T-helper 17 cell (primary cell): ENCODE measurements at regions not wholly inside any gene's neighbourhood (a gene's known extent, or its start where the extent isn't known, plus 50 kb on each side); places are given as distances from the start of the nearest gene placed in this dataset.
"Not testable (repeated sequence)": the region's sequence is repeated elsewhere in the genome, so short reads cannot be mapped to it uniquely, and the experiment has no call there.

Experiments
- ATAC-seq: fragments of 150-1000 bp; cut with Tn5 transposase; 2 replicates; pipeline ENCODE4 v1.10.0; 2021; ENCODE audit warnings: mild to moderate bottlenecking, moderate library complexity
- DNase-seq, 3 donors: peaks; one replicate each; pipeline versions ENCODE4 v3.0.0 to v3.0.0-alpha.2; 2020 to 2021
- H3K9me3 ChIP-seq: one replicate; pipeline ENCODE4 v1.7.0; 2013; ENCODE audit warnings: low read length, mild to moderate bottlenecking; ENCODE audit not compliant: control insufficient read depth, poor library complexity, severe bottlenecking
- H3K27ac Mint-ChIP-seq: one replicate; pipeline ENCODE4 v1.8.0; 2022; ENCODE audit warnings: mild to moderate bottlenecking, moderate library complexity, mixed read lengths
- H3K27me3 Mint-ChIP-seq: one replicate; pipeline ENCODE4 v1.8.0; 2022; ENCODE audit warnings: mixed read lengths
- H3K36me3 Mint-ChIP-seq: one replicate; pipeline ENCODE4 v1.8.0; 2022; ENCODE audit warnings: low read depth, mixed read lengths
- H3K4me1 Mint-ChIP-seq: one replicate; pipeline ENCODE4 v1.8.0; 2022; ENCODE audit warnings: mild to moderate bottlenecking, mixed read lengths
- H3K4me3 Mint-ChIP-seq: one replicate; pipeline ENCODE4 v1.8.0; 2022; ENCODE audit warnings: mild to moderate bottlenecking, moderate library complexity, mixed read lengths

DNA sequence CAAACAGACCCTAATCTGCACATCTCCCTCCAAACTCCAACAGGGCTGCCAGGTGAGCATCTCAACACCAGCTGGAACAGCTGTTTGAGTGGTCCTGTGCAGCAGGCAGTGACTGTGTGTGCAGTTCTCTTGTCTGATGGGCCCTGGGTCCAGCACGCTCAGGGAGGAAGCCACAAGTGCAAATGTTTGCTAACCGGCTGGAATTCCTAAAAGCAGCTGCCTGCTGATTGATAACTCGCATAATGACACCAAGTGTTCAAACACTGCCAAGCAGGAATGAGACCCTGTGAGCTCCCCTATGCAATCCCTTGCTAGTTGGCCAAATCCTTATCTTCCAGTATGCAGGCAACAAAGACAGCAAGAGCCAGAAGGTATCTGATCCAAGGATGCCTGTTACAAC lies 650.6 kb downstream of the CBLN4 start:
- H3K4me3 Mint-ChIP-seq: no peak overlapping the region
- no peak overlapping the region for H3K27ac Mint-ChIP-seq
- no peak for ATAC-seq
- H3K4me1 Mint-ChIP-seq: no peaks in the 10 kb centered on the region
- no peak for DNase-seq
- H3K9me3 ChIP-seq: no peaks in the 10 kb centered on the region
- no peaks in the 10 kb centered on the region for H3K36me3 Mint-ChIP-seq
- H3K27me3 Mint-ChIP-seq: no peaks in the 10 kb centered on the region

DNA sequence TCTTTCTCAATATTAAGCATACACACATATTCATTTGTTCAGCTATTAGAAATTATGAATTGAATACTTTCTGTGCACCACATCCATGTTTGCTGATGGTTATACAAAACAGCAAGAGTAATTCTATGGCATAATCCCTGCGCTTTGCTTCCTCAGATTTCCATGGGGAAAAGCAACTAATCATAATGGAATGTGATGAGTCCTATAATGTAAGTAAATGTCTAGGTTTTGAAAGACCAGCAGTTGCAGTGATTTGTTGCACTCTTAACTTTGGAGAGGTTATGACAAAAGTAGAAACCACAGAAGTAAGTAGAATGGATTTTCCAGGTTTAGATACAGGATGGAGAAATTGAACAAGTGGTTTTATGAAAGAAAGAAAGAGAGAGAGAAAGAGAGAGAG lies 652.1 kb downstream of the CBLN4 start:
- Mint-ChIP-seq H3K27me3 (no peaks in the 10 kb centered on the region), H3K4me1 (no peaks in the 10 kb centered on the region), H3K27ac (no peak overlapping the region), H3K36me3 (no peaks in the 10 kb centered on the region), H3K4me3 (no peak overlapping the region)
- ATAC-seq: no peak
- DNase-seq: no peak
- no peaks in the 10 kb centered on the region for H3K9me3 ChIP-seq

DNA sequence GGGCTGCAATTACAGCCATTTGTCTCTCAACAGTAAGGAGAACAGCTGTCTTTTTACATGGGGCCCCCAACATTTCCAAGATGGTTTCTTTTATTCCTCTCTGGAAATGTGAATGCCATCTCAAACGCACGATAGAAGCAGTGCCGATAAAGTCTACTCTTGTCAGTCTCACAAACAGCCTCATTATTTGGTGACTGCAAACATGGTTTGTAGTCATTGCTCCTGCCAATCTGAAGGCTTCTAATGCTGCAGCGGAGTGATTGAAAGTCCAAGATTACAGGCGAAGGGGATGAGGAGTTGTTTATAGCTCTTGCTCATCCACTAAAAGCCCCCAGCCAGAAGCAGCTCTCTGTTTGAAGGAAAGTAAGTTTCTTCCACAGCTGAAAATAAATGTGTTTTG lies 657.1 kb downstream of the CBLN4 start:
- H3K27me3 Mint-ChIP-seq: no peaks in the 10 kb centered on the region
- no peak overlapping the region for H3K27ac Mint-ChIP-seq
- H3K36me3 Mint-ChIP-seq: no peaks in the 10 kb centered on the region
- no peaks in the 10 kb centered on the region for H3K4me1 Mint-ChIP-seq
- ATAC-seq (no peak), DNase-seq (no peak)
- H3K4me3 Mint-ChIP-seq: no peak overlapping the region
- no peaks in the 10 kb centered on the region for H3K9me3 ChIP-seq

DNA sequence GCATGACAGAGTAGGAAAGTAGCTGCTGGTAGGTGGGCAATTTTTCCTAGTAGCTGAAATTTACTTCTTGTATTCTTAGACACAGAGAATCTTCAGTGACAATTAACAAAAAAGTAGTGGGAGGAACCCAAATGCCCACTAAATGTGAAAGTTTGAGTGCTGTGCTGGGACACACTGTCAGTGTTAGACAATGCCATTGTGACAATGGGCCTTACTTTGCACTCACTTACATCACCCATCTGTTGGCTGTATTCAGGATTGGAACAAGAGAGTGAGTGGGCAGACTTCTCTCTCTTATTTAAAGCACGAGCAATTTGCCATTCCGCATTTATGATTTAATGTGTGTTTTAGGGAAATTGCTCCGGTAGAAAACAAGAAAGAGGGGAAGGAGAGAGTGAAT lies 662.5 kb downstream of the CBLN4 start:
- H3K4me3 Mint-ChIP-seq: no peak overlapping the region
- no peaks in the 10 kb centered on the region for H3K4me1 Mint-ChIP-seq
- H3K36me3 Mint-ChIP-seq: no peaks in the 10 kb centered on the region
- no peaks in the 10 kb centered on the region for H3K27me3 Mint-ChIP-seq
- ATAC-seq (no peak), DNase-seq (no peak)
- H3K9me3 ChIP-seq: no peaks in the 10 kb centered on the region
- H3K27ac Mint-ChIP-seq: no peak overlapping the region

DNA sequence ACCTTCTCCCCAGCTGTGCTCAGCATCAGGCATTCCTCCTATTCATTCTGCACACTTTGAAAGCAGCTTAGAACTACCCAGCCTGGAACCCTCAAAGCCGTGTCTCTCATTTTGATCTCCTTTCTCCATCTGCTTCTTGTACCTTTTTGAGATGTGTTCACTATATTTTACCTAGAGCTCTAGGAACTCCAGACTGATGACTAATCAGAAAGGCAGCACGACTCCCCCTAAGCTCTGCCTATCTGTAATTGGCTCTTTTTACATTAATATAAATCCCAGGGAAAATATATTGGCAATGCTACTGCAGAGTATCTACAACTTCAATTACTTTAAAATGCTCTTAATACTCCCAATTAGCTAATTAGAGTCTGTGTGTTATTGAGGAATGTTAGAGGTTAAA lies 671.5 kb downstream of the CBLN4 start:
- Mint-ChIP-seq H3K27me3 (no peaks in the 10 kb centered on the region), H3K4me3 (no peak overlapping the region), H3K36me3 (no peaks in the 10 kb centered on the region), H3K4me1 (no peaks in the 10 kb centered on the region), H3K27ac (no peak overlapping the region)
- DNase-seq: no peak
- ATAC-seq: no peak
- peaks cover 5% of the 10 kb centered on the region for H3K9me3 ChIP-seq

DNA sequence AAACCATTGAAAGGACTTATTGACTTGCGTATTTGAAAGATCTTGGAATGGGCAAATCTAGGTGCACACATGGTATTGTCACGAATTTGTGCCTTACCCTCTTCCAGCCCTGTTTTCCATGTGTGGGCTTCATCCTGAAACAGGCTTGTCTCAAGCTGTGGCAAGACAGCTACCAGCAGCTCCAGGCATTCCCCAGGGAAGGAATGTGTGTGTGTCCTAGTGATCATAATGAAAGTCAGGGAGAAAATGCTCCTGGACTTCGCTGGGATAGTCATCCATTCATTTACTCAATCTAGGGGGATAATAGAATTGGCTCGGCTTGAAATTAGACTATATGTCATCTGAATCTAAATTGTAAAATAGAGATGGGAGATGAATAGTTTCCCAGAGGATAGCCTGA lies 676.2 kb downstream of the CBLN4 start:
- Mint-ChIP-seq H3K4me3 (no peak overlapping the region), H3K4me1 (no peaks in the 10 kb centered on the region), H3K27ac (no peak overlapping the region), H3K27me3 (no peaks in the 10 kb centered on the region), H3K36me3 (no peaks in the 10 kb centered on the region)
- H3K9me3 ChIP-seq: peaks cover 7% of the 10 kb centered on the region
- ATAC-seq: no peak
- no peak for DNase-seq

- H3K27ac Mint-ChIP-seq: no peak overlapping the region
- H3K4me1 Mint-ChIP-seq: no peaks in the 10 kb centered on the region
- H3K36me3 Mint-ChIP-seq: no peaks in the 10 kb centered on the region
- no peaks in the 10 kb centered on the region for H3K27me3 Mint-ChIP-seq
- no peak overlapping the region for H3K4me3 Mint-ChIP-seq
- H3K9me3 ChIP-seq: no peaks in the 10 kb centered on the region
- ATAC-seq (no peak), DNase-seq (no peak)
Observed at GRCh38 chr20:55322745-55323144, 682.6 kb downstream of the CBLN4 start.

DNA sequence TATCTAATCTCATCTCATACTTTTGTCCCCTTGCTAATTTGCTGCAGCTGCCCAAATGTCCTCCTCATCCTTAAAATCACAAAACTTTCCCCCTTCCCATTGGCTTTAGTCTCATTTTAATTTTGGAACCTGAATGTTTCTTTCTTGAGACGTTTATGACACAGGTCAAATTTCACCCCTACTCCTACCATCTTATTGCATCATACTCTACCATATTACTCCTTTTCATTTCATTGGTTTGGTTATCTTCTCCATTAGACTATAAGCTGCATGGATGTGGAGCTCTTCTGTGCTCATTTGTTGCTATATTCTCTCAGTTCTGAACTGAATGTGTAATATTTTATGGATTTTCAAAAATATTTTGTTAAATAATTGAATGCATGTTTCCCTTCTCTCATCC lies 688.6 kb downstream of the CBLN4 start:
- DNase-seq (no peak), ATAC-seq (no peak)
- H3K9me3 ChIP-seq: no peaks in the 10 kb centered on the region
- no peak overlapping the region for H3K4me3 Mint-ChIP-seq
- no peak overlapping the region for H3K27ac Mint-ChIP-seq
- H3K27me3 Mint-ChIP-seq: no peaks in the 10 kb centered on the region
- no peaks in the 10 kb centered on the region for H3K4me1 Mint-ChIP-seq
- no peaks in the 10 kb centered on the region for H3K36me3 Mint-ChIP-seq

DNA sequence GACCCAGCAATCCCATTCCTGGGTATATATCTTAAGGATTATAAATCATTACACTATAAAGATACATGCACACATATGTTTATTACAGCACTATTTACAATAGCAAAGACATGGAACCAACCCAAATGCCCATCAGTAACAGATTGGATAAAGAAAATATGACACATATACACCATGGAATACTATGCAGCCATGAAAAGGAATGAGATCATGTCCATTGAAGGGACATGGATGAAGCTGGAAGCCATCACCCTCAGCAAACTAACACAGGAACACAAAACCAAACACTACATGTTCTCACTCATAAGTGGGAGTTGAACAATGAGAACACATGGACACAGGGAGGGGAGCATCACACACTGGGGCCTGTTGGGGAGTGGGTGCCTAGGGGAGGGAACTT lies 694.5 kb downstream of the CBLN4 start:
- ATAC-seq, H3K9me3 ChIP-seq, H3K27ac Mint-ChIP-seq, H3K27me3 Mint-ChIP-seq, H3K4me3 Mint-ChIP-seq, H3K4me1 Mint-ChIP-seq, DNase-seq, H3K36me3 Mint-ChIP-seq: not testable (repeated sequence)

- Mint-ChIP-seq H3K4me3 (no peak overlapping the region), H3K4me1 (no peaks in the 10 kb centered on the region), H3K36me3 (no peaks in the 10 kb centered on the region), H3K27ac (no peak overlapping the region), H3K27me3 (no peaks in the 10 kb centered on the region)
- no peak for DNase-seq
- no peaks in the 10 kb centered on the region for H3K9me3 ChIP-seq
- ATAC-seq: no peak
Observed at GRCh38 chr20:55291261-55291660, 714.1 kb downstream of the CBLN4 start.

DNA sequence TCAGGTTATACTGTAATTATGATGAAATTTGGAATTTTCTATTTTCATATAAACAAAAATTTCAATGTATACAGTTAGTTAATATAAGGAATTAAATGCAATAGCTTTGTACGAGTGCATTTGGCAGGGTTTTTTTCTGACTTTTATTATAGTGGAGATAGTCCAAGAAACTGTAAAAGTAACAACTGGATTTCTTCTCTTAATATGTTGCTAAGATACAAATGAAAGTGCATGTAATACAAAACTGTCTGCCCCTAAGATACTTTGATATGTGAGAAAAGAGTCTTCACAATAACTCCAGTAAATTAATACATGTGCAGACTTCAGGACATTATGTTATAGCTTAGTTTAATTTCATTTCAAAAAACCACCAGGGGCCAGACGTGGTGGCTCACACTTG lies 721.4 kb downstream of the CBLN4 start:
- ATAC-seq: no peak
- DNase-seq: no peak
- H3K9me3 ChIP-seq: no peaks in the 10 kb centered on the region
- no peak overlapping the region for H3K27ac Mint-ChIP-seq
- H3K4me1 Mint-ChIP-seq: no peaks in the 10 kb centered on the region
- H3K27me3 Mint-ChIP-seq: no peaks in the 10 kb centered on the region
- H3K36me3 Mint-ChIP-seq: no peaks in the 10 kb centered on the region
- H3K4me3 Mint-ChIP-seq: no peak overlapping the region

DNA sequence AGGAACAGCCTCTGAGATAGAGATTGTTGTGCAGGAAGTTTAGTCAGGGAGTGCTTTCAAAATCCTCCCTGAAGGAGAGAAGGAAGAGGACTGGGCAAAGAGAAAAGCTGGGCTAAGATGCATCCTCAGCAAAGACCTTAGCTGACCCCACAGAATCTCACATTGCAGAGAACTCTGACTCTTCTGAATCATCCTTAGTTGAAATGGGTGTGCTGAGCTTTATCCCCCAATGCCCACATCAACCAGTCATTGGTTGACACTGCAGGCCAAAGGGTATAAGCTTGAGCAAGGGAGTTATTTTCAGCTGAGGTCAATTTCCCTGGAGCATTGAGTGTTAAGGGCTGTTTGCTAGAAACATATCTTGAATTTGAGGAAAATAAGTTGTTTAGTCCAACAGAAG lies 732.2 kb downstream of the CBLN4 start:
- Mint-ChIP-seq H3K4me3 (no peak overlapping the region), H3K4me1 (no peaks in the 10 kb centered on the region), H3K27me3 (no peaks in the 10 kb centered on the region), H3K36me3 (no peaks in the 10 kb centered on the region), H3K27ac (no peak overlapping the region)
- H3K9me3 ChIP-seq: no peaks in the 10 kb centered on the region
- DNase-seq (no peak), ATAC-seq (no peak)

DNA sequence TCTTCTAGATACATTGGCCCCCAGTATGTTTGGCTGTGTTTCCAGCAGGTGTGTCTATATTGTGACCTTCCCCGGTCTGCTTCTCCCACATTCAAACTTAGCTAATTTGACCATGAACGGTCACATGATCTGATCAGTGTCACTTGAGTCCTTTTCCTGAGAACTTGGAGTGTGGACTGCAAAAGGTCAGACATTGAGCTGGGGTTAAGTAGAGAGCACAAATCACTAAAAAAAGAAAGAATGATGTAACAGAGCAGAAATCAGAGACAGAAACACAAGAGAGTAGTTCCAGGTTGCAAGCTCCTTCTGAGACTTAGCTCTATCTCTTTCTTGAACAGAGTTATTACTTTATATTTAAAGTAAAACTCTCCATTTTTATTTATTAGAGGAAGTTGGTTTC lies 733.9 kb downstream of the CBLN4 start:
- H3K4me1 Mint-ChIP-seq: no peaks in the 10 kb centered on the region
- H3K36me3 Mint-ChIP-seq: no peaks in the 10 kb centered on the region
- H3K4me3 Mint-ChIP-seq: no peak overlapping the region
- no peak for DNase-seq
- H3K27me3 Mint-ChIP-seq: no peaks in the 10 kb centered on the region
- H3K9me3 ChIP-seq: no peaks in the 10 kb centered on the region
- ATAC-seq: no peak
- no peak overlapping the region for H3K27ac Mint-ChIP-seq

DNA sequence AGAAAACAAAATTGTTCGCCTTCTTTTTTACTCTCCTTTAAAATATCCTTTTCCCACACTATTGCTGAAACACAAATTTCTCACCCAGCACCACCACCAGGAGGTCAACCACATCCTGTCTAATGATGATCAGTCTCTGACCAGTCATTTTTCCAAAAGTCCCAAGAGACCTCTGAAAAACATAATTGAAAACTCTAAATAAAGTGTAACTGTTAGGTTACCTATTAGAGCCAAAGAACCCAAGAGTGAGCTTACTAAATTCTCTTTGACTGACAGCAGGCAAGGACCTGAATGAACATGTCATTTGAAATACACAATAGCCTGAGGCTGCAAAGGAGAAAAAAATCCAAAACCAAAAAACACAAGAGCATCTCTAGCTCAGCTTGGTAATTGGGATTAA lies 735.4 kb downstream of the CBLN4 start:
- H3K4me3 Mint-ChIP-seq: no peak overlapping the region
- H3K27ac Mint-ChIP-seq: no peak overlapping the region
- H3K27me3 Mint-ChIP-seq: no peaks in the 10 kb centered on the region
- ATAC-seq (no peak), DNase-seq (no peak)
- no peaks in the 10 kb centered on the region for H3K9me3 ChIP-seq
- no peaks in the 10 kb centered on the region for H3K4me1 Mint-ChIP-seq
- H3K36me3 Mint-ChIP-seq: no peaks in the 10 kb centered on the region

DNA sequence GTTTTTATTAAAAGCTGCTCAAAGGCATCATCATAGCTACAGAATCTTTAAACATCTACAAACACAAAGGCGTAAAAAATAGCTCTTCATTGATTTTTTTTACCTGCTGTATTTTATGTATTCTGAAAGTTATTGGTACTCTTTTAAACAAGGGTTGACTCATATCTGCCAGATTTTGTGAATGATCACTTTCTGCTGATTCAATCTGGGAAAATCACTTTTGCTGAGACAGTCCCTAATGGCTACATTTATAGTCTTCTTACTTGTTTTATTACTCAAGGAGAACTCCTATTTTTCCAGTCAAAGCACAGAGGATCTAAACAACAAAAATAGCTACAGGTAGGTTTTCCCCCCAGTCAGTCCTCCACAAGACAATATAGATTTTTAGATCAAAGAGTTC lies 739.0 kb downstream of the CBLN4 start:
- ATAC-seq: no peak
- Mint-ChIP-seq H3K27me3 (no peaks in the 10 kb centered on the region), H3K4me1 (no peaks in the 10 kb centered on the region), H3K4me3 (no peak overlapping the region), H3K36me3 (no peaks in the 10 kb centered on the region), H3K27ac (no peak overlapping the region)
- DNase-seq: no peak
- H3K9me3 ChIP-seq: no peaks in the 10 kb centered on the region
